ENCODE measurements at regions not wholly inside any gene's neighbourhood (a gene's known extent, or its start where the extent isn't known, plus 50 kb on each side); places are given as distances from the start of the nearest gene placed in this dataset.

GRCh38 chr15:72851586-72851985, 68.0 kb upstream of the ADPGK start:
- no peak overlapping the region for H3K27ac ChIP-seq (ENCODE audit: low read depth in 1 of 2, low read length in 2 of 2)
- peaks cover 0 to 12% (median 2%) of the 10 kb centered on the region in 4 donors for H3K27me3 ChIP-seq (ENCODE audit: control insufficient read depth in 4 of 4, insufficient read depth in 4 of 4, low read length in 3 of 4)
- no peak overlapping the region for H3K4me3 ChIP-seq (ENCODE audit: low read depth in 1 of 3, low read length in 3 of 3)
- H3K9ac ChIP-seq (ENCODE audit: low read depth in 1 of 2, low read length in 2 of 2): no peak overlapping the region
- no peak for DNase-seq (ENCODE audit: low spot score)
- TF ChIP-seq HNF4A (conservative IDR thresholded peaks at IDR 0.05) (no peak), ATF3 (IDR thresholded peaks at IDR 0.05) (no peak), EGR1 (IDR thresholded peaks at IDR 0.05; ENCODE audit: low read depth in 2 of 2) (no peak), CTCF (IDR thresholded peaks at IDR 0.05; ENCODE audit: low read depth, low read length, missing input control) (no peak), ZBTB33 (IDR thresholded peaks at IDR 0.05) (no peak), YY1 (IDR thresholded peaks at IDR 0.05) (no peak), MAX (IDR thresholded peaks at IDR 0.05) (no peak), RXRA (IDR thresholded peaks at IDR 0.05) (no peak), TAF1 (conservative IDR thresholded peaks at IDR 0.05) (no peak), FOXA1 (IDR thresholded peaks at IDR 0.05) (no peak), RAD21 (IDR thresholded peaks at IDR 0.05) (no peak), HNF4G (IDR thresholded peaks at IDR 0.05) (no peak), SP1 (IDR thresholded peaks at IDR 0.05) (no peak), GABPA (IDR thresholded peaks at IDR 0.05 in 1 of 2, conservative IDR thresholded peaks at IDR 0.05 in 1 of 2) (no peak), FOXA2 (IDR thresholded peaks at IDR 0.05) (no peak)
- no peaks in the 10 kb centered on the region for H3K9me3 ChIP-seq (ENCODE audit: control insufficient read depth in 4 of 4, low read length in 3 of 4)
- WGBS: 69% methylated on average over 8 of the region's 8 CpGs
- no peaks in the 10 kb centered on the region for H3K36me3 ChIP-seq (ENCODE audit: control insufficient read depth in 4 of 4, insufficient read depth in 3 of 4, low read depth in 1 of 4, low read length in 3 of 4)
- no peaks in the 10 kb centered on the region for H3K4me1 ChIP-seq (ENCODE audit: control insufficient read depth in 4 of 4, insufficient read depth in 4 of 4, low read length in 3 of 4)

GRCh38 chr15:72850833-72851232, 67.3 kb upstream of the ADPGK start:
- Histone ChIP-seq H3K27ac (ENCODE audit: low read depth in 1 of 2, low read length in 2 of 2) (no peak overlapping the region), H3K27me3 (ENCODE audit: control insufficient read depth in 4 of 4, insufficient read depth in 4 of 4, low read length in 3 of 4) (peaks cover 0 to 13% (median 2%) of the 10 kb centered on the region in 4 donors), H3K4me3 (ENCODE audit: low read depth in 1 of 3, low read length in 3 of 3) (no peak overlapping the region), H3K4me1 (ENCODE audit: control insufficient read depth in 4 of 4, insufficient read depth in 4 of 4, low read length in 3 of 4) (no peaks in the 10 kb centered on the region), H3K9ac (ENCODE audit: low read depth in 1 of 2, low read length in 2 of 2) (no peak overlapping the region), H3K9me3 (ENCODE audit: control insufficient read depth in 4 of 4, low read length in 3 of 4) (no peaks in the 10 kb centered on the region), H3K36me3 (ENCODE audit: control insufficient read depth in 4 of 4, insufficient read depth in 3 of 4, low read depth in 1 of 4, low read length in 3 of 4) (no peaks in the 10 kb centered on the region)
- WGBS: 38% methylated on average over 3 of the region's 3 CpGs
- no peak for TF ChIP-seq JUND (IDR thresholded peaks at IDR 0.05)
- no peak for TF ChIP-seq HNF4A (conservative IDR thresholded peaks at IDR 0.05)
- TF ChIP-seq HNF4G (IDR thresholded peaks at IDR 0.05): no peak
- no peak for TF ChIP-seq RXRA (IDR thresholded peaks at IDR 0.05)
- no peak for TF ChIP-seq SP1 (IDR thresholded peaks at IDR 0.05)
- DNase-seq (ENCODE audit: low spot score): no peak

GRCh38 chr15:72847806-72848205, 64.2 kb upstream of the ADPGK start:
- 60% methylated on average over 3 of the region's 3 CpGs for WGBS
- no peaks in the 10 kb centered on the region for H3K36me3 ChIP-seq (ENCODE audit: control insufficient read depth in 4 of 4, insufficient read depth in 3 of 4, low read depth in 1 of 4, low read length in 3 of 4)
- no peak overlapping the region for H3K9ac ChIP-seq (ENCODE audit: low read depth in 1 of 2, low read length in 2 of 2)
- no peaks in the 10 kb centered on the region for H3K9me3 ChIP-seq (ENCODE audit: control insufficient read depth in 4 of 4, low read length in 3 of 4)
- H3K4me1 ChIP-seq (ENCODE audit: control insufficient read depth in 4 of 4, insufficient read depth in 4 of 4, low read length in 3 of 4): no peaks in the 10 kb centered on the region
- H3K27ac ChIP-seq (ENCODE audit: low read depth in 1 of 2, low read length in 2 of 2): no peak overlapping the region
- H3K27me3 ChIP-seq (ENCODE audit: control insufficient read depth in 4 of 4, insufficient read depth in 4 of 4, low read length in 3 of 4): peaks cover 0 to 16% (median 2%) of the 10 kb centered on the region in 4 donors
- H3K4me3 ChIP-seq (ENCODE audit: low read depth in 1 of 3, low read length in 3 of 3): no peak overlapping the region
- no peak for DNase-seq (ENCODE audit: low spot score)
- TF ChIP-seq REST (IDR thresholded peaks at IDR 0.05): no peak
- no peak for TF ChIP-seq CTCF (IDR thresholded peaks at IDR 0.05; ENCODE audit: low read depth, low read length, missing input control)
- no peak for TF ChIP-seq JUND (IDR thresholded peaks at IDR 0.05)
- no peak for TF ChIP-seq FOXA2 (IDR thresholded peaks at IDR 0.05)
